C4-2B (cell line): ENCODE measurements at regions not wholly inside any gene's neighbourhood (a gene's known extent, or its start where the extent isn't known, plus 50 kb on each side); places are given as distances from the start of the nearest gene placed in this dataset.

ENCODE experiments used
- H3K27ac ChIP-seq: fragments of 450-650 bp; 2 replicates; pipeline ENCODE4 v1.5.1; 2017
- CTCF ChIP-seq: fragments of 450-650 bp; conservative IDR thresholded peaks from 2 replicates; pipeline ENCODE4 v1.5.1; 2017; ENCODE audit warnings: mild to moderate bottlenecking
- ZFX ChIP-seq: fragments of 450-650 bp; IDR thresholded peaks from 2 replicates; pipeline ENCODE4 v1.6.1; 2017

- no peak for TF ChIP-seq ZFX
- no peak for TF ChIP-seq CTCF
- H3K27ac ChIP-seq: no peak overlapping the region
Measured at GRCh38 chr13:74229242-74229641, 95.0 kb upstream of the KLF12 start.

GRCh38 chr13:74227476-74228158 is 93.4 kb upstream of the KLF12 start:
- no peak overlapping the region for H3K27ac ChIP-seq
- TF ChIP-seq CTCF (no peak), ZFX (no peak)

- no peak overlapping the region for H3K27ac ChIP-seq
- TF ChIP-seq CTCF (no peak), ZFX (no peak)
Measured at GRCh38 chr13:74226791-74227475, 92.7 kb upstream of the KLF12 start.

GRCh38 chr13:74221752-74222151 is 87.5 kb upstream of the KLF12 start:
- H3K27ac ChIP-seq: no peak overlapping the region
- TF ChIP-seq CTCF: no peak
- no peak for TF ChIP-seq ZFX

- H3K27ac ChIP-seq: no peak overlapping the region
- TF ChIP-seq ZFX (no peak), CTCF (no peak)
Measured at GRCh38 chr13:74219566-74219965, 85.4 kb upstream of the KLF12 start.

GRCh38 chr13:74218291-74218690 is 84.1 kb upstream of the KLF12 start:
- no peak overlapping the region for H3K27ac ChIP-seq
- TF ChIP-seq ZFX: no peak

- no peak for TF ChIP-seq CTCF
- no peak for TF ChIP-seq ZFX
Measured at GRCh38 chr13:74217811-74218210, 83.6 kb upstream of the KLF12 start.

GRCh38 chr13:74215420-74215819 is 81.2 kb upstream of the KLF12 start:
- no peak overlapping the region for H3K27ac ChIP-seq
- TF ChIP-seq ZFX (no peak), CTCF (no peak)

More at GRCh38 chr13:74217811-74218210, 83.6 kb upstream of the KLF12 start:
- no peak overlapping the region for H3K27ac ChIP-seq
